ENCODE measurements at regions not wholly inside any gene's neighbourhood (a gene's known extent, or its start where the extent isn't known, plus 50 kb on each side); places are given as distances from the start of the nearest gene placed in this dataset.

GRCh38 chr2:173830170-173830569, 135.0 kb downstream of the SP3 start:
- DNase-seq, result no peak

GRCh38 chr2:173831312-173832229, 133.6 kb downstream of the SP3 start:
- DNase-seq, result peak; percentile 73

- DNase-seq, result no peak
Observed at GRCh38 chr2:173834141-173834540, 131.0 kb downstream of the SP3 start.

GRCh38 chr2:173835726-173836125, 129.4 kb downstream of the SP3 start:
- DNase-seq, result no peak

- DNase-seq, result no peak
Observed at GRCh38 chr2:173841110-173841509, 124.1 kb downstream of the SP3 start.

GRCh38 chr2:173843526-173843925, 121.6 kb downstream of the SP3 start:
- DNase-seq, result no peak

GRCh38 chr2:173851141-173851641, 114.0 kb downstream of the SP3 start:
- DNase-seq, result peak; percentile 73

GRCh38 chr2:173854141-173854540, 111.0 kb downstream of the SP3 start:
- DNase-seq, result no peak

GRCh38 chr2:173854840-173855239, 110.3 kb downstream of the SP3 start:
- peak; percentile 63 for DNase-seq

- no peak for DNase-seq
Observed at GRCh38 chr2:173855661-173856060, 109.5 kb downstream of the SP3 start.

All from right hindlimb (tissue), 1 donor.